PC-3 (cell line): ENCODE measurements at regions not wholly inside any gene's neighbourhood (a gene's known extent, or its start where the extent isn't known, plus 50 kb on each side); places are given as distances from the start of the nearest gene placed in this dataset.

ENCODE experiments used
- EZH2 ChIP-seq: fragments of 300-600 bp; sonication (generic); IDR thresholded peaks from one replicate; pipeline ENCODE4 v1.6.1; 2017; ENCODE audit warnings: antibody characterized with exemption, mild to moderate bottlenecking, low read length; ENCODE audit not compliant: unreplicated experiment
- TF ChIP-seq, protein P1 (sequence below): fragments of 300-600 bp; sonication (generic); conservative IDR thresholded peaks from 2 replicates; pipeline ENCODE4 v1.5.1; 2017; ENCODE audit warnings: antibody characterized with exemption, low read depth, mild to moderate bottlenecking, low read length

GRCh38 chr5:103497781-103498180 lies 64.8 kb downstream of the NUDT12 start:
- TF ChIP-seq, protein P1, sequence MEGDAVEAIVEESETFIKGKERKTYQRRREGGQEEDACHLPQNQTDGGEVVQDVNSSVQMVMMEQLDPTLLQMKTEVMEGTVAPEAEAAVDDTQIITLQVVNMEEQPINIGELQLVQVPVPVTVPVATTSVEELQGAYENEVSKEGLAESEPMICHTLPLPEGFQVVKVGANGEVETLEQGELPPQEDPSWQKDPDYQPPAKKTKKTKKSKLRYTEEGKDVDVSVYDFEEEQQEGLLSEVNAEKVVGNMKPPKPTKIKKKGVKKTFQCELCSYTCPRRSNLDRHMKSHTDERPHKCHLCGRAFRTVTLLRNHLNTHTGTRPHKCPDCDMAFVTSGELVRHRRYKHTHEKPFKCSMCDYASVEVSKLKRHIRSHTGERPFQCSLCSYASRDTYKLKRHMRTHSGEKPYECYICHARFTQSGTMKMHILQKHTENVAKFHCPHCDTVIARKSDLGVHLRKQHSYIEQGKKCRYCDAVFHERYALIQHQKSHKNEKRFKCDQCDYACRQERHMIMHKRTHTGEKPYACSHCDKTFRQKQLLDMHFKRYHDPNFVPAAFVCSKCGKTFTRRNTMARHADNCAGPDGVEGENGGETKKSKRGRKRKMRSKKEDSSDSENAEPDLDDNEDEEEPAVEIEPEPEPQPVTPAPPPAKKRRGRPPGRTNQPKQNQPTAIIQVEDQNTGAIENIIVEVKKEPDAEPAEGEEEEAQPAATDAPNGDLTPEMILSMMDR, result no peak
- no peak for TF ChIP-seq EZH2
